Posterior cingulate gyrus (tissue), 11 donors: ENCODE measurements at regions not wholly inside any gene's neighbourhood (a gene's known extent, or its start where the extent isn't known, plus 50 kb on each side); places are given as distances from the start of the nearest gene placed in this dataset.
"Not testable (repeated sequence)": the region's sequence is repeated elsewhere in the genome, so short reads cannot be mapped to it uniquely, and the experiment has no call there.

ENCODE experiments used
- DNase-seq, 10 donors: peaks; one replicate each; pipeline versions ENCODE4 v3.0.0 to v3.0.0-alpha.2; 2020 to 2021; ENCODE audit warnings: mixed read lengths in 3 of 10
- intact Hi-C: fragments of 100-400 bp; cut with DNase I; formaldehyde crosslinking; loops from one replicate; pipeline ENCODE4 v1.15.1; 2023

- intact Hi-C loops: loop anchor here (5.0 kb wide), 1 partner anchor 198 kb away; no protein-coding TSS in a partner anchor
Observed at GRCh38 chr2:196275646-196276352, 104.4 kb upstream of the STK17B start.

GRCh38 chr2:196276421-196276820 lies 105.0 kb upstream of the STK17B start:
- DNase-seq: no peak
- intact Hi-C loops: loop anchor here (5.0 kb wide), 1 partner anchor 199 kb away; no protein-coding TSS in a partner anchor

More at GRCh38 chr2:196275646-196276352, 104.4 kb upstream of the STK17B start:
- DNase-seq: no peak

GRCh38 chr2:196277002-196277401 lies 105.6 kb upstream of the STK17B start:
- intact Hi-C loops: loop anchor here (5.0 kb wide), 1 partner anchor 200 kb away; no protein-coding TSS in a partner anchor
- DNase-seq: no peak

- DNase-seq: no peak
- intact Hi-C loops: loop anchor here (5.0 kb wide), 1 partner anchor 201 kb away; no protein-coding TSS in a partner anchor
Observed at GRCh38 chr2:196278491-196278911, 107.1 kb upstream of the STK17B start.

- DNase-seq: no peak
- intact Hi-C loops: loop anchor here (5.0 kb wide), 1 partner anchor 202 kb away; no protein-coding TSS in a partner anchor
Observed at GRCh38 chr2:196279541-196279940, 108.2 kb upstream of the STK17B start.

GRCh38 chr2:196284144-196284844 lies 112.9 kb upstream of the STK17B start:
- intact Hi-C loops: no loop called here
- DNase-seq: no peak

GRCh38 chr2:196284866-196285557 lies 113.6 kb upstream of the STK17B start:
- no peak for DNase-seq
- intact Hi-C loops: no loop called here

GRCh38 chr2:196286821-196287220 lies 115.4 kb upstream of the STK17B start:
- intact Hi-C loops: no loop called here
- no peak for DNase-seq

- intact Hi-C loops: no loop called here
- DNase-seq: no peak
Observed at GRCh38 chr2:196287523-196287922, 116.1 kb upstream of the STK17B start.

- DNase-seq: no peak
- intact Hi-C loops: no loop called here
Observed at GRCh38 chr2:196288006-196288538, 116.7 kb upstream of the STK17B start.

- no peak for DNase-seq
- intact Hi-C loops: no loop called here
Observed at GRCh38 chr2:196289000-196289399, 117.6 kb upstream of the STK17B start.

- DNase-seq: no peak
- intact Hi-C loops: no loop called here
Observed at GRCh38 chr2:196290136-196290535, 118.8 kb upstream of the STK17B start.

- DNase-seq: no peak
- intact Hi-C loops: no loop called here
Observed at GRCh38 chr2:196290569-196290968, 119.2 kb upstream of the STK17B start.

- intact Hi-C loops: no loop called here
- no peak for DNase-seq
Observed at GRCh38 chr2:196291426-196291825, 120.0 kb upstream of the STK17B start.

- DNase-seq: peak in 1 of 10 donors; percentile 30
- intact Hi-C loops: no loop called here
Observed at GRCh38 chr2:196291873-196292800, 120.8 kb upstream of the STK17B start.

- intact Hi-C loops: no loop called here
- no peak for DNase-seq
Observed at GRCh38 chr2:196293751-196294515, 122.6 kb upstream of the STK17B start.

GRCh38 chr2:196294516-196294909 lies 123.1 kb upstream of the STK17B start:
- no peak for DNase-seq
- intact Hi-C loops: no loop called here

- intact Hi-C loops: no loop called here
- no peak for DNase-seq
Observed at GRCh38 chr2:196295005-196295404, 123.6 kb upstream of the STK17B start.

GRCh38 chr2:196298106-196298723 lies 126.8 kb upstream of the STK17B start:
- intact Hi-C loops, DNase-seq: not testable (repeated sequence)
